Stimulated activated CD8-positive, alpha-beta memory T cell treated with anti-CD3 and anti-CD28 coated beads, Interleukin-4, amount 100 ng/mL, for 24 hours (primary cell): ENCODE measurements at regions not wholly inside any gene's neighbourhood (a gene's known extent, or its start where the extent isn't known, plus 50 kb on each side); places are given as distances from the start of the nearest gene placed in this dataset.
"Not testable (repeated sequence)": the region's sequence is repeated elsewhere in the genome, so short reads cannot be mapped to it uniquely, and the experiment has no call there.

Experiments used
- DNase-seq: peaks from one replicate; pipeline ENCODE4 v3.0.0-alpha.2; 2020; ENCODE audit warnings: low read depth

GRCh38 chr1:29997818-29998217 is 725.6 kb downstream of the MATN1 start:
- not testable (repeated sequence) for DNase-seq

- no peak for DNase-seq
These were observed 729.4 kb downstream of the MATN1 start for GRCh38 chr1:29993950-29994349.

DNA sequence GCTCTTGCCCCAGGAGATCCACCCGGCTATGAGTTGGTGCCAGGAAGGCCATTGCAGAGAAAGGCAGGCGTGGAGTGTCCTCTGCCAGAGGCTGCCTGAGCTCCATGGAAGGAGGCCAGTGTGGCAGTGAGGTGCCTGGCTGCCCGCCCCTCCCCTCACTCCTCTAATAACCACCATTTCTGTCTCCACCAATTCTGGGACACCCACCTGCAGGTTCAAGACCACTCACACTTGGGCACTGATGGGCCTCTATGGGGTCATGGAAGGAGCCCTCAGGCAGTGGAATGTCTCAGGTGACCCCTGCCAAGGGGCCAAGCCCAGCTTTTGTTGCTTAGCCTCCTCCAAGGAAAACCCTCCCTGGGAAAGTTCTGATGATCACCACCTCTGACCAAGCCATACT is 731.6 kb downstream of the MATN1 start:
- DNase-seq = no peak

DNA sequence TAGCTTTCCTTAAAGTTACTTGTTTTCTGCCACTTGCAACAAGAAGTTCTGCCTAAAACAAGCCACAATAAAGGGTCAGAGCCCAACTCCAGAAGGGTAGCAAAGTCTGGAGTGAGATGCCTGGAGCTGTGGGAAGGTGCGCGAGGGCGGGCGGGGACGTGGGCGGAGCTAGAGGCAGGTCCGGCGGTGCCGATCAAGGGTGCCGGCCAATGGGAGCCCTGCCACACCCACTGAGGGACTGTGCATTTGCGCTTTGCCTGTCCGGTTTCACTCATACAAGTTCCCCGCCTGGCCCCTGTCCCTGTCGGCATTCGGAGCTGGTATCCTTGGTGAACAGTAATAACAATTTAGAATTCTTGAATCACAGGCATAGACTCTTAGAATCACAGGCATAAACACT is 732.4 kb downstream of the MATN1 start:
- DNase-seq = no peak

GRCh38 chr1:29990304-29990703 is 733.1 kb downstream of the MATN1 start:
- DNase-seq = no peak

- DNase-seq = no peak
These were observed 736.4 kb downstream of the MATN1 start for GRCh38 chr1:29986986-29987385.

DNA sequence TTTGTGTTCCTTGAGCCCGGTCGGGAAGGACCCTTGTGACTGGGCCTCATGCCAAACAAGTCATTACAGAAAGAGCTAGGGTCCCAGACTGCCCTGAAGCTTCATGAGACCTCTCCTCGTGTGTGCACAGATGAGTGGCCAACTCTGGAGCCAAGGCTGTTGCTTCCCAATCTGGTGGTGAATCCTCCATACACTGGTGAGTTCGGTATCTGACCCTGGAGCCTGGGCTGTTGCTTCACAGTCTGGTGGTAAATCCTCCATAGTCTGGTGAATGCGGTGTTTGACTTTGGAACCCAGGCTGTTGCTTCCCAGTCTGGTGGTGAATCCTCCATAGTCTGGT is 737.8 kb downstream of the MATN1 start:
- no peak for DNase-seq

GRCh38 chr1:29984862-29985605 is 738.4 kb downstream of the MATN1 start:
- no peak for DNase-seq

DNA sequence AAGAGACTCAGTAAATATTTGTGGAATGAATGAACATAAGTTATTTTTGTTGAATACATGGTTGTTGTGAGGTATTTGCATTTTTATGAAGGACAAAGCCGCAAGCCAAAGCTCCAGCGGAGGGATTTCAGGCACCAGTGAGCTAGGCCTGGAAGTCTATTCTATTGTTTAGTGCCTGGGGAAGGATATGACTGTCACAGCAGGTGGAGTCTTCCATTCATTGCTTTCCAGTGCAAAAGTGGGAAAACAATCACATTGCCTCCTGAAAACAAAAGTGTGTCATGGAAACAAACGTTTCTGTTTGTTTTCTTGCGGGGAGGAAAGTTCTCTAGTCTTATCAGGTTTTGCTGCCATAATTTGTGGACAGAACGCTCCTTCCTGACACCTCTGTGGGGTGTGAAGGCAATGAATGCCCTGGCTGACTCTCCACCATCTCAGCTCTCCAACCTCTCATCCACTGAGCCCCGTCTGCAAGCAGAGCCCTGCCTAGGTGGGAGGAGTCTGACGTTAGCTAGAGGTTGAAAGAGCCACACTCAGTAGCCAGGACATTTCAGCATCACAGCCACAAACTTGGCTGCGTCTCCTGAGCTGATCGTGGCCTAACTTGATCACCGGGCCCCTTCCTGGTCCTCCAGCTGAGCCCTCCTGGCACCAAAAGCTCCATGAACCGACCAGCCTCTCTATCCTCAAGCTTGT is 739.1 kb downstream of the MATN1 start:
- DNase-seq = no peak

DNA sequence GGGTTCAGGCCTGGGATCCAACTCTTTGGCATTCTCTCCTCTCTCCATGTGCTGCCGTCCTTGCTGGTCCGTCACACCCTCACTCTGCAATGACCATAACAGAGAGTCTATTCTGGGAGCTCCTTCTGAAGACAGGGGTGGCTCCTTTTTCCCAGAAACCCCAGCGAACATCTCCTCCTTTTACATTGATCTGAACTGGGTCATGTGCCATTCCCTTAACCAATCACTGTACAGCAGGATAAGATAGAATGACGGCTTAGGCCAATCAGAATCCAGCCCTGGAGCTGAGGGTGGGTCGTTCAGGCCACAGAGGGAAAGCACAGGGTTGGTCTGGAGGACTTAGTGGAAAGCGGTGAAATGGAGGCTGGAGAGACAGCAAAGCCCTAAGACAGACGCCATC is 740.1 kb downstream of the MATN1 start:
- DNase-seq = no peak

DNA sequence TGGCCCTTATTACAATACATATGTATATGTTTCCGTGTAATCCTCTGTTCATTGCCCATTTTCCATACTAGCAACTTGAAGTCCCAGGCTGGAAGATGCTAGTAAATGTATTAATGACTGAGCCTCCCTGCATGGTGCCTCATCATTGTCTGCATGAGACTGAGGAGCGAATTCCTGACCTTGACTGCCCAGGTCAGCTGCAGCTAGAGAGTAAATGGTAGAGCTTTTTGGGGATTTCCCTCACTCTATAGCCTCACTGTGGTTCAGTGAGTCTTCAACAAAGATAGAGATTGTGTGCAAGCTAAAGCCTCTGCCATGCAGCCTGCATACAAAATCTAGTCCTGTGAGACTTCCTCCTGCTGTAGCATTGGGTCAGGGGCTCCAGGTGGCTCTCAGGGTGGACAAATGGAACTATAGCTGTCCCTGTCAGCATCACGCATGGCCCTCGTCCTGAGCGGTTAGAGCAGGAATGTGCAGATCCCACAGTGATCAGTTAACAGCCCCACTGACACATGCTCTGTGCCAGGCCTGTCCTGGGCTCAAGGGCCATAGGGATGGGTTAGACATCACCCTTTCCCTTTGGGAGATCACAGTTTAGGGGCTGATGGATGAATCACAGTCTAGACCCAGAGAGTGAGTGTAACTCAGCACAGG is 741.7 kb downstream of the MATN1 start:
- DNase-seq = no peak

- no peak for DNase-seq
These were observed 741.2 kb downstream of the PTPRU start for GRCh38 chr1:29977550-29977949.

- no peak for DNase-seq
These were observed 738.8 kb downstream of the PTPRU start for GRCh38 chr1:29975036-29975694.

- DNase-seq = no peak
These were observed 738.0 kb downstream of the PTPRU start for GRCh38 chr1:29974316-29974724.

GRCh38 chr1:29973406-29973805 is 737.1 kb downstream of the PTPRU start:
- no peak for DNase-seq

- no peak for DNase-seq
These were observed 736.2 kb downstream of the PTPRU start for GRCh38 chr1:29972421-29973053.

- DNase-seq = no peak
These were observed 735.4 kb downstream of the PTPRU start for GRCh38 chr1:29971703-29972102.

- no peak for DNase-seq
These were observed 734.5 kb downstream of the PTPRU start for GRCh38 chr1:29970747-29971325.

GRCh38 chr1:29969576-29969975 is 733.3 kb downstream of the PTPRU start:
- DNase-seq = no peak

DNA sequence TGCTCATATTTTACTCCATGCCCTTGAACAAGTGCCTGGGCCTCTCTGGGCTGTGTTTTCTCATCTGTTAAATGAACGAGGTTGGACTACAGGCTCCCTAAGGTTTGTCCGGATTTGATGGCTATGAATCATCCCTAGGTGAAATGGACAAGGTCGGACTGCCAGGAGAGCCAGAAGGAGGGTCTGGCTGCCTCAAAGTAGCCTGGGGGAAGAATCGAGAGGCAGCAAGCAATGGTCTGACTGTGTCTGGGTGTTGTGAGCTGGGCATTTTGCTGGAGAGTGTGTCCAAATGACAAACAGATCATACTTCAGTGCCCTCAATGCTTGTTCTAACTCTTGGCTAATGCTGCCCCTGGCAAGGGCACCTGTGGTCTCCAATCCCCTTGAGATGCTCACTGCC is 730.9 kb downstream of the PTPRU start:
- no peak for DNase-seq

- DNase-seq = no peak
These were observed 730.3 kb downstream of the PTPRU start for GRCh38 chr1:29966526-29967045.
